K562 (cell line): ENCODE measurements at regions not wholly inside any gene's neighbourhood (a gene's known extent, or its start where the extent isn't known, plus 50 kb on each side); places are given as distances from the start of the nearest gene placed in this dataset.

Experiments
- ELF1 ChIP-seq: fragments of 200-800 bp; sonication (Bioruptor generic); IDR thresholded peaks from 2 replicates; pipeline ENCODE4 v1.6.1; 2016; ENCODE audit warnings: missing genetic modification characterization, missing compliant biosample characterization
- GATA2 ChIP-seq: sonication (generic); formaldehyde crosslinking; IDR thresholded peaks from 2 replicates; pipeline ENCODE4 v1.4.0; 2020; ENCODE audit warnings: mild to moderate bottlenecking, missing genetic modification reagents
- HNRNPUL1 ChIP-seq: fragments of 200-400 bp; formaldehyde crosslinking; IDR thresholded peaks from 2 replicates; pipeline ENCODE4 v1.6.1; 2017; ENCODE audit warnings: low read length
- ZNF239 ChIP-seq: fragments of 250-450 bp; sonication (Bioruptor Pico); IDR thresholded peaks from 2 replicates; pipeline ENCODE4 v1.4.0; 2020; ENCODE audit warnings: mild to moderate bottlenecking
- ZNF780A ChIP-seq: fragments of 250-450 bp; sonication (Bioruptor Pico); IDR thresholded peaks from 2 replicates; pipeline ENCODE4 v1.5.0; 2021; ENCODE audit warnings: mild to moderate bottlenecking
- TF ChIP-seq, protein P1 (sequence below), 3 experiments: IDR thresholded peaks in 2 of 3; conservative IDR thresholded peaks in 1 of 3; 2 replicates each; pipeline ENCODE4 v1.5.1; 2011 to 2012; ENCODE audit warnings: low read length in 3 of 3, mild to moderate bottlenecking in 3 of 3, control low read depth in 2 of 3, improper control_type of control experiment in 1 of 3, inconsistent platforms in 1 of 3, low read depth in 1 of 3, mixed read lengths in 1 of 3, moderate library complexity in 1 of 3; ENCODE audit not compliant: insufficient read depth in 2 of 3
- TF ChIP-seq, protein P2 (sequence below): sonication (generic); formaldehyde crosslinking; IDR thresholded peaks from 2 replicates; pipeline ENCODE4 v1.8.1; 2022; ENCODE audit warnings: missing genetic modification reagents

GRCh38 chr6:82493467-82493866 lies 129.8 kb downstream of the TPBG start:
- TF ChIP-seq, protein P1, sequence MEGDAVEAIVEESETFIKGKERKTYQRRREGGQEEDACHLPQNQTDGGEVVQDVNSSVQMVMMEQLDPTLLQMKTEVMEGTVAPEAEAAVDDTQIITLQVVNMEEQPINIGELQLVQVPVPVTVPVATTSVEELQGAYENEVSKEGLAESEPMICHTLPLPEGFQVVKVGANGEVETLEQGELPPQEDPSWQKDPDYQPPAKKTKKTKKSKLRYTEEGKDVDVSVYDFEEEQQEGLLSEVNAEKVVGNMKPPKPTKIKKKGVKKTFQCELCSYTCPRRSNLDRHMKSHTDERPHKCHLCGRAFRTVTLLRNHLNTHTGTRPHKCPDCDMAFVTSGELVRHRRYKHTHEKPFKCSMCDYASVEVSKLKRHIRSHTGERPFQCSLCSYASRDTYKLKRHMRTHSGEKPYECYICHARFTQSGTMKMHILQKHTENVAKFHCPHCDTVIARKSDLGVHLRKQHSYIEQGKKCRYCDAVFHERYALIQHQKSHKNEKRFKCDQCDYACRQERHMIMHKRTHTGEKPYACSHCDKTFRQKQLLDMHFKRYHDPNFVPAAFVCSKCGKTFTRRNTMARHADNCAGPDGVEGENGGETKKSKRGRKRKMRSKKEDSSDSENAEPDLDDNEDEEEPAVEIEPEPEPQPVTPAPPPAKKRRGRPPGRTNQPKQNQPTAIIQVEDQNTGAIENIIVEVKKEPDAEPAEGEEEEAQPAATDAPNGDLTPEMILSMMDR (IDR thresholded peaks at IDR 0.05 in 2 of 3, conservative IDR thresholded peaks at IDR 0.05 in 1 of 3; ENCODE audit: insufficient read depth in 2 of 3, low read depth in 1 of 3, low read length in 3 of 3) = no peak
- no peak for TF ChIP-seq ZNF239
- no peak for TF ChIP-seq HNRNPUL1
- no peak for TF ChIP-seq GATA2 (CRISPR knock-in tag)
- TF ChIP-seq ELF1 (tag) = no peak
- TF ChIP-seq ZNF780A (CRISPR knock-in tag) = no peak
- TF ChIP-seq, protein P2, sequence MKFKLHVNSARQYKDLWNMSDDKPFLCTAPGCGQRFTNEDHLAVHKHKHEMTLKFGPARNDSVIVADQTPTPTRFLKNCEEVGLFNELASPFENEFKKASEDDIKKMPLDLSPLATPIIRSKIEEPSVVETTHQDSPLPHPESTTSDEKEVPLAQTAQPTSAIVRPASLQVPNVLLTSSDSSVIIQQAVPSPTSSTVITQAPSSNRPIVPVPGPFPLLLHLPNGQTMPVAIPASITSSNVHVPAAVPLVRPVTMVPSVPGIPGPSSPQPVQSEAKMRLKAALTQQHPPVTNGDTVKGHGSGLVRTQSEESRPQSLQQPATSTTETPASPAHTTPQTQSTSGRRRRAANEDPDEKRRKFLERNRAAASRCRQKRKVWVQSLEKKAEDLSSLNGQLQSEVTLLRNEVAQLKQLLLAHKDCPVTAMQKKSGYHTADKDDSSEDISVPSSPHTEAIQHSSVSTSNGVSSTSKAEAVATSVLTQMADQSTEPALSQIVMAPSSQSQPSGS (CRISPR knock-in tag) = no peak
